Lung microvascular endothelial cell (primary cell): ENCODE measurements at regions not wholly inside any gene's neighbourhood (a gene's known extent, or its start where the extent isn't known, plus 50 kb on each side); places are given as distances from the start of the nearest gene placed in this dataset.
A peak's percentile ranks its signal among the peaks of the same experiment; 100 is the strongest.

ENCODE experiments used
- DNase-seq, 2 donors: peaks; one replicate each; pipeline versions ENCODE4 v3.0.0 to v3.0.0-alpha.2; 2010; ENCODE audit warnings: low read depth in 2 of 2

DNA sequence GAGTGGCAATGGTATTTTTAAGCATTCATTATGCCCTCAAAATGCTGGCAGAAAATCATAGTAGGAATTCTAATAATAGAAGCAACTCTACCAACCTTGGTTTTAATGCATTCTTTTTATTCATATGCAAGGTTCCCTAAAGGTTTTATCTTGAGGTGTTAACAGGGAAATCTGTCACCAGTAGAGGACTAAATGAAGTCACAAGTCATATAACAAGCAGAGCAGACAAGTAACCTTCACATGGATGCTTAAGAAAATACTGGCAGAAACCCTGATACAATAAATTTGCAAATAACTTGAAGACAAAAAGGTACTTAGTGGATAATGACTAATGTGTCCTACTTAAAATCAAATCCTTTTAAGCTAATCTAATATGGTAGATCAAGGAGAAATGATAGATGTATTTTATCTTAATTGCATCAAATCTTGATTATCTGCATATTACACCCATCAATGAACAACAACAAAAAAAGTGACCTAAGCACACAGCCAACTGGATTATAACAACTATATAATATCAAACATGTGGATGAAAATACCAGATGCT, 73.3 kb downstream of the RFC3 start:
- no peak for DNase-seq

DNA sequence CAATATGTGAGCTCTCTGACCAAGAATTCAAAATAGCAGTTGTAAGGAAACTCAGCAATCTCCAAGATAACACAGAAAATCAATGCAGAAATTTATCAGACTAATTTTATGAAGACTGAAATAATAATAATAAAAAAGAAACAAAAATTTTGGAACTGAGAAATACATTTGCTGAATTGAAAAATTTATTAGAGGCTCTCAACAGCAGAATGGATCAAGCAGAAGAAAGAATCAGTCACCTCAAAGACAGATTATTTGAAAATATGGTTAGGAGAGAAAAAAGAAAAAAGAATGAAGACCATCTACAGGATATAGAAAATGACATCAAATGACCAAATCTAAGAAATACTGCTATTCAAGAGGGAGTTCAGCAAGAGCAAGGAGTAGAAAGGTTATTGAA, 75.6 kb downstream of the RFC3 start:
- no peak for DNase-seq

DNA sequence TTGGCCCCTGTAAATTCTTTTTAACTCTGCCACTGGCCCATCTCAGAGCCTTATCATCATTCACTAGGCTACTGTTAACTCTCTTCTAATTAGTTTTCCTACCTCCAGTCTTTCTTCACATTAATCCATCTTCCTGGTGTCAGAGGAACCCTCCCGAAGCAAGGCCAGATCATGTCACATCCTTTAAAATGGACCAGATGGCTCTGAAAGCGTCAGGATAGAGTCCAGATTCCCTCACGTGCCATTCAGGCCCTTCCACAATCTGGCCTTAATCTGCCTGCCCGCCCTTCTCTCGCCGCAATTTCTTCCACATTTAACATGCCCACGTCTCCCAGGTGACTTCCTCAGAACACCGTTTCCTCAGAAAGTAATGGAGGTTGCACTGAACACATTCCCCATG, 86.5 kb downstream of the RFC3 start:
- no peak for DNase-seq

DNA sequence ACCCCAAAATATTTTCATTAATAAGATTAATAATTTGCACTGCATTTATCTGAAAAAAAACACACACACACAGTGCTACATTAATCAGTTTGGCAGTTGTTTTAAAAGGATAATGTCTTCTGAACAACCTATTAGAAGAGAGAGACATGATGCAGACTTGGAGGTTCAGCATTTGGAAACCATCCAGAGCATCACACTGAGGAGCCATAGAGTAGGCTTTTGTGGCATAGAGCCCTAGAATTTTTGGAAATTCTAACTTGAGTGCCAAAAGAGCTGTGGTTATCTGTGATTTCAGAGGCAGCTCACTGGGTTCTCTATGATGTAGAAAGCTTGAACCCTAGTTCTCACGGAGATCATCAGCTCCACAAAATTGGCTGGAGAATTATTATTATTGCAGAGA, 90.2 kb downstream of the RFC3 start:
- DNase-seq, result no peak

DNA sequence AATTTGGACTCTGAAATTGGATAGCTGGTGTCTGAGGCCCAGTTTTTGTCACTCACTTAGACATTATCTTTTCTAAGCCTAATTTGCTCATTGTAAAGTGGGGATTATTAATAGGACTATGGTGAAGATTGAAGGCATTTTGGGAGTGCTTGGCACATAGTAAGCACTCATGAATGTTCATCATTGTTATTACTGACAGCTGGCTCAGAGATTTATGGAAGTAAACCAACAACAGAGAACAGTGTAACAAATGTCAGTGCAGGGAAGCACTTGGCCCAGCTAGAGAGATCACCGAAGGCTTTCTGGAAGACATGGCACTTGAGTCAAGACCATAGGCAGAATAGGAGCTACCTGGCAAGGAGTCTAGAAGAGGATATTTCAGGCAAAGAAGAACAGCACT, 92.3 kb downstream of the RFC3 start:
- no peak for DNase-seq

DNA sequence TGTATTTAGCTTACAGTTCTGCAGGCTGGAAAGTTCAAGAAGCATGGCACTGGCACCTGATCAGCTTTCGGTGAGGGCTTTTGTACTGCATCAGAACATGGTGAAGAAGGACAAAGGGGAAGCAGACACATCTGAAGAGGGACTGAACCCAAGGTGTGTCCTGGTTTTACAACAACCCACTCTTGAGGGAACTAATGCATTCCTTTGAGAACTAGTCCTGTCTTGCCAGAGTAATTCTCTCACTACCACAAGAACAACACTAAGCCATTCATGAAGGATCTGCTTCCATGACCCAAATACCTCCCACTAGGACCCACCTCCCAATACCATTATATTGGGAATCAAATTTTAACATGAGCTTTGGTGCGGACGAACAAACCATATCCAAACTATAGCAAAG, 93.6 kb downstream of the RFC3 start:
- no peak for DNase-seq

DNA sequence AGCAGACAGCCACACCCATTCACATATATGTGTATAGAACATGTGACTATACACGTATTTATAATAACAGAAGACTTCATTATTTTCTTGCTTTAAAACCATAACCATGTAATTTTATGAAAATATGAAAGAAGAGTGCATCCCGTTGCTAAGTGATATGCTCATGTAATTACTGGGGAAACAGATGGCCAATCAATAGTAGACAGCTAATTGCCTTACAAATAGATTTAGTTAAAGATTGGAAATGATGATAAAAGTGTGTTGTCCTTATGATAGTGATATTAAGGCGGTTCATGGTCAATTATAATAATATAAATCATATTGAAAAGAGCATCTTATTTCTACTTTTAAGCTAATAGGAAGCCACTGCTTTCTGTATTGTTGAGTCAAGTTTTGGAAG, 95.9 kb downstream of the RFC3 start:
- no peak for DNase-seq

DNA sequence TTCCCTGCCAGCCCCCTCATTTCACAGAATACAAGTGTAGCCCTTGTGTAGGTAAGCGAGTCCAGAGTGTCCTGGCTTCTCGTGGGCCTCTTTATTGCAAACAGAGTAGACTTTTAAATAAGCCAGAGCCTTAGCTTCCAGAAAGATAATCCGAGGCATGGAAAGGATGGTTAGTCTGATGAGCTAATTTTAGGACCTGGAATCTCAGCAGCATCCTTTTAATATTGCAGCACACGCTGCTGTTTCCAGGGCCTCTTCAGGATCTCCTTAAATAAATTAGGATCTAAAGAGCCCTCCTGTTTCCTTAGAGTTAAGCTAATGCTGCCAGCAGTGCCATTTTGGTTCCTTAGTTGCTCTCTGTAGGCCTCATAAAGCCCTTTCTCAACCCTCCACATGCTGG, 99.2 kb downstream of the RFC3 start:
- no peak for DNase-seq

DNA sequence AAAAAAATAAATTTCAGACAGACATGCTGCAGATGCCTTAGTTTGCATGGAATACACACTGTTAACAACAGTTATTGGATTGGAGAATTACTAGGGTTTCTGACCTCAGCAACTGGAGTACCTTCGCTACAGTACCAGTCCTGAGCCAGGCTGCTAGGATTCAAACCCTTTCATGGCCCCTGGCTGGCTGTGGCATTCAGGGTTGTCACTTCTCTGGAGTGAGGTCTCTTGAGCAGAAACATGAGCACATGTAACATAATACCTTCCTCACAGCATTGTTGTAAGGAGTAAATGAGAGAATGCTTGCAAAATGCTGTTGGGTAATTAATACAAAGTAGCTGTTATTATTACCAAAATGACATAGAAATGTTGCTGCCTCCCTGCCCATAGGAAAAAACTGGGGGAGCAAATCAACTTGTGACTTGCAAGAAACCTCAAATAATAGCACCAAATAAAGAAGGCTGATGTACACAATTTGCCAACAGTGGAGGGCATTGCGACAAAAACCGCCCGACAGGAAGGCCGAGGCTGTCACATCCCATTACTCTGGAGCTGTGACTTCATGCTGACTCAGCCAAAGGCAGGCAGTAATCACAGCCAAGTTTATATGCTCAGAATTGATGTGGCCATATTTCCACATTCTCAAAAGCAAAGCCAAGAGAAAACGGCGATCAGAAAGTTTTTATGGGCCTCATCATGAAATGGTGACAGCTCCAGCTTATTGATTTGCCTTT, 100.4 kb downstream of the RFC3 start:
- peak; percentile 41 to 70 for DNase-seq

DNA sequence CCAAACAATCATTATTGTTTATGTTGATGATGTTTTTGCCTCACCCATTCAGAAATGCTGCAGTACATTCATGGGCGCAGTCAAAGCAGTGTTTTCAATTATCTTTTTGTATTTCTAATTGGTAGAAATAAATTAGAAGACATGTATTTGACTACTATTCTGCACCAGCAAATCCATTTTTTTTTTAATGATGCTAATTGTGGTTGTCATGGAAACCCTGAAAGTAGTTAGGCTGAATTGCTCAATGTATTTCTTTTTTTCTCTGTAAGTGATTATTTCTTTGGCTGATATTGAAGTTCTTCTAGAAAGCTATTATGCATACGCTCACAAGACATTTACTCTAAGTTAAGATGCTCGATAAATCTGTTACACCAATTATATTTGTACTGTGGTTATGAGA, 101.2 kb downstream of the RFC3 start:
- DNase-seq, result no peak

DNA sequence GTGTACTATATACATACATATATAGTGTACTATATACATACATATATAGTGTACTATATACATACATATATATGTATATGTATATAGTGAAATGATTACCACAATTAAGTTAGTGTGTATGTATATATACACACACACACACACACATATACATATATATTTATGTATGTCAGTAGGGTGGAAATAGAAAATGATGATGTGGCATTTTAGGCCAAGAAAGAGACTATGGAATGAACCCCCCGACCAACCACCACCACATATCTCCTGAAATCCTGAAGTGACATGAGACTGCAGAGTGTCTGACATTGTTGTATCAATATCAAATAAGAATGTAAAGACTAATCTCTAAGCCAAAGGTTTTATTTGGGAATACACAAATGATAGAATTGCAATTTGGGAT, 107.6 kb downstream of the RFC3 start:
- no peak for DNase-seq

DNA sequence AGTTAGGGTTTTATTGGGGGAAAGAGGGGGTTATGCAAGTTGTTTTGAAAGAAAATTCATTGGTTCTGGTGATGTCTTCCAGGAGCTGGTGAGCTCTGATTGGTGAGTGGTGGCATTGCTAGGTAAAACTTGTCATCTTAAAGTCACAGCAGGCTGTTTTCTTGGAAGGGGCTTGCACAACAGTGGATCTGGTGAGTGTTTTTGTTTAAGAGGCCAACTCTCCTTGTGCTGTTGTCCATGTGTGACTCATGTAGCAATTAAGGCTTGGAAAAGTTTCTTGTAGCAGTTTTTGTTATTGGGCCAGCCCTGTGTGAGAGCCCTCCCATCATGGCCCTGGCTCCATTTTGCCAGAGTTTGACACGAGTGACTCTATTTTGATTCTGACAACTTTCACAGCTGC, 109.4 kb downstream of the RFC3 start:
- peak in 1 of 2 donors; percentile 6 for DNase-seq

DNA sequence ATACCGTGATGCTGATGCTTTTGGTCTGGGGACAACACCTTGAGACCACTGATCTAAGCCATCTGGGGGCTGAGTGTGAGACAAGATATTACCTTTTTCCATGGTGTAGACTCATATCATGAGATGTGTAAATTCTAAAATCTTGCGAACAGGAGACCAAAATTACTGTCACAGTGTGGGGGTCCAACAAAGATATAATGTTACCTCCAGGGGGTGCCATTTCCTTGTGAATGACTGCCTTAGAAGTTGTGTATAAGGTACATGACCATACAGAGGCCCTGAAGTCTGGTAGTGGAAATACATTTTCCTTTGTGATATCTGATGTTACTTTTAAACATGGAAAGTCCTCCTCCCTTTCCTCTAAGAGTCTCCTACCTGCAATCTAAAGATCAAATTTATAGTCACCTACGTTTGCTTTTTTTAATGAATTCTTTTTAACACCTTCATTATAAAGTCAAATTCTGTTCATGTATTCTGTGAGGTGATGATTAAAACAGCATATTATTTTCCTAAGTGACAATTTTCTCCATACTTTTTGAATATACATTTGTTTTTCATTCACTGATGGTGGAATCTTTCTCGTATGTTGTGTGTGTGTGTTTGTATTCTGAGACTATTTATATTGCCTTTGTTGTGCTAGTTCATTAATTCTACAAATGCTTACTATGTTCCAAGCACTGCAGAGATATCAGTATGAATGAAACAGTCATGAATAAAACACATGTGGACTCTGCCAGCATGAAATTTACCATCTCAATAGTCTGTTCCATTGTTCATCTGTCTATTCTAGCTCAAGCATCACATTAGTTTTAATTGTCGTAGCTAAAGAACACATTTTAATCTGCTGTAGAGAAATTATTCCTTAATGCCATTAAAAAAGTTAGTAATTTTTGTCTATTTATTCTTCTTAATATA, 113.7 kb downstream of the RFC3 start:
- peak; percentile 57 to 61 for DNase-seq

DNA sequence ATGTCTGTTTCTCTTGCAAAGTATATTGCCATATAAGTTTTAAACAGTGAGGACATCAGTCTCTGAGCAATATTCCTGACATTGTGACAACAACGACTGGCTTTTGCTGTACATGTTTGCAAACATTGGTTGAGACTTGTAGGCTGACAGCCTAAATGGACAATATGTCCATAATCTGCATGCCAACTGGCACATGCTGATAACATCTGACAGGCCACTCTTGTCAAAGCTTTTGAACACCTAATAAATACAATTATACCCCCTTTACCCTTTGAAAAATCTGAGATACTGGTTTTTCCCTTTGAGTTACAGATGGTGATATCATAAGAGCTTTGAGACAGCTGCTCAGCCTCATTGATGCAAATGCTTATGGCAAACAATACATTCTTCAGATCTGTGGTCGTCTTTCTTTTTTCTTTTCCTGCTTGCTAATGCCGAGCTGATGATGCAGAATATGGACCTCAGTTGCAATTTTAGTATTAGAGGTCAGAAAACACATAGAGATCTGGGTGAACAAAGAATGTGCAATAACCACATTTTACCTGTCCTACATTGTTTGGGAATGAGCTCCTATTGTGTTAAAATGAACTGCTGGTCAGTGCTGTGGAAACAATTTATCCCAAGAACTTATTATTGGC, 114.9 kb downstream of the RFC3 start:
- no peak for DNase-seq

DNA sequence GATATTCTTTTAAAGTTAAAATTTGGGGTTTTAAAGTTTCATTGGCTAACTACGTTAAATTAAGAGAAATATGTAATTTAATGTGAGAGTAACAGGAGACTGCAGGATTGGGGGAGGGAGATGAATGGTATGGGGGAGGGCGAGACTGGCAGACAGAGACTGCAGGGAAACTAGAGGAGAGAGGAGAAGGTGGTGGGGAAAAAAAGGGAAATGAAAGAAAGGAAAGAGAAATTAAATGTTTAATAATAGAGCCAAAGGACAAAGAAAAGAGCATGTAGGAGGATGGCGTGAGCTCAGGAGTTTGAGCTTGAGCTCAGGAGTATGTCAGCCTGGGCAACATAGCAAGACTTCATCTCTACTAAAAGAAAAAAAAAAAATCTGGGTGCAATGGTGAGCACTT, 115.9 kb downstream of the RFC3 start:
- DNase-seq, result no peak

DNA sequence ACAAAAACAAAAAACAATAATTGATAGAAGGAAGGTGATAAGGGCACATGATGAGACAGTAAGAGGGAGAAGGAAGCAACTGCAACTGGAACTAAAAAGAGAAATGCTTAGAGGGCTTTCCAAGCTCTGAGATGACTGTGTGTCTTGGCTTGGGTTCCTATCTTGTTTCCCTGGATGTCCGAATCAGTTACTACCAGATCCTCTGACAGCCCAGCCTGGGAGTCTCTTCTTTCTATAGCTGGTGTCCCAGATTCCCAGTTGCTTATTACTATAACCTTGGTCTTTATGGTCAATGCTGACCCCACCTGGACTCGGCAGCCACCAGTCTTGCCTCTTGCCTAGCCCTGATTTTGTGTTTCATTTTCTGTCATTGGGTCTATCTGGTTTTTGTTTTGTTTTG, 116.4 kb downstream of the RFC3 start:
- no peak for DNase-seq

DNA sequence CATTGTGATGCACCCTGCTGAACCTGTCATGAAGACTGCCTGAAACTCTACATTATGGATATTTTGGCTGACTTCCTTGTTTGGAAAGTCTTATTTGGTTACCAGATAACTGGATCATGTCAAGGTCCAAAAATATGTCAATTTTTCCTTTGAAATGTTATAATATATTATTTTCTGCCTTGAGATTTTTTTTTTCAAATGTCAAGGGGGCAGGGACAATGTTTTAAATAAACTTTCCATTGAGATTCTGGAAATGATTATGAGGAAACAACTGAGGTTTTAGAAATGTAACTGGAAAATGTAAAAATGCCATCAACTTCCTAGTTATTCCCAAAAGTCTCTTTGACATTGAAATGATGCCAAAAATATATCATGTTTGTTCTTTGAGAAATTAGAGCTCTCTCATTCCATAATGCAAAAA, 117.0 kb downstream of the RFC3 start:
- no peak for DNase-seq

DNA sequence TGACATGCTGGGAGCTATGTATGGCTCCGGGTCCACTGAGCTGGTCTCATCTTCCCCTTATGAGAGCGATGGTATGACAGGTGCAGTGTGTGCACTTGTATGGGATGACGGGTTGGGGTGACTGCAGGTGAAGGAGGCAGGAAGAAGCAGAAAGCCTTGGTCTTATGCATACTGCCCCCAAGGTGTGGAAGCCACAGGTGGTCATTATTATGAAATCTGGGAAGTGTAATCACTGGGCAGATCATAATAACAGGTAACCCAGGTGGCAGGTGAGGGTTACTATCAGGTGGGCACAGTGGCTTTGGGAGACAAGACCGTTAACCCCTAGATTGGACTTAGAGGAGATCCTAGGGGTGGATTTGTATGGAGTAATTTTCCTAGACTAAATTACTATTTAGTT, 118.0 kb downstream of the RFC3 start:
- DNase-seq, result no peak

DNA sequence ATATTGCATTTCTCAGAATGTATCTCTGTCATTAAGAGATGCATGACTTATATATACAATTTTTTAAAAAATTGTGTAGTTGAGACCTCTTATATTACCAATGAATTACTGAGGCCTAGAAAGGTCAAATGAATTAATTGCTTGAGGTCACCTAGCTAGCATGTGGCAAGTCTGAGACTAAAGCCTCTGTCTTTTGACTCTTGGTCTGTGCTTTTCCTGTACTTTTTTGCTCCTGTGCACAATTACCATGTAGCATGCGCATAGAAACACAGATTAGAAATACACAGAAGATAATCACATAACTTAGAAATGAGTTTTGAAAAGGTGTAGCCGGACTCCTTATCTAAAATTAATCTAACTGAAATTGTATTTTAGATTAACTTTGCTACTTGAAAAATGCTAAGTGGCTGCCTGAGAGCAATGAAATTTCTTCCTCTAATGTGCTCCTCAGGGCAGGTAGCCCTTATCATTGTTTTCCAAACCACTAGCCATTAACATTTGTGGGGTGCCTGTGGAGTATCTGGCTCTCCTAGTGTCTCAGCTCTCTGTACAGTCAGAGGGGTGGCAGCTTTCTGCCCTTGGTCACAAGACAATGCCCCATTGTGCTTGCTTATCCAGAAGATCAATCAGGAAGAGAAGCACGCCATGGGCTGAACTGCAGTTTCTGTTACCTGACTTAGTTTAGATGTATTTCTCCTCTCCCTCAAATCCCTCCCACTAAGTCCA, 119.6 kb downstream of the RFC3 start:
- peak in 1 of 2 donors; percentile 45 for DNase-seq

DNA sequence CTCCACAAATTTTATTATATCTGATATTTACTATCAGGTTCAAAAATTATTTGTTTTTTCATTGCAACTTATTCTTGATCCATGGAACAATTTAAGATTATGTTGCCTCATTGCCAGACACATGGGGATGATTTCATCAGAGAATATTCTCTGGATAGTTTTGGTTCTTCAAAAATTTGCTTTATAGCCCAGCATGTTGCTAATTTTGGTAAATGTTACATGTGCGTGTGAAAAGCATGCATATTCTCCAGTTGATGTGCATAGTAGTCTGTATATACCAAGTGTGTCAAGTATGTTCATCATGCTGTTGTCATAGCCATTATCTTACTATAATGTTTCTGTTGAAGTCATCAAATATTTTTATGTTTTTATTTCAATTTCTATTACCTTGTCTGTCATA, 122.3 kb downstream of the RFC3 start:
- DNase-seq, result no peak

DNA sequence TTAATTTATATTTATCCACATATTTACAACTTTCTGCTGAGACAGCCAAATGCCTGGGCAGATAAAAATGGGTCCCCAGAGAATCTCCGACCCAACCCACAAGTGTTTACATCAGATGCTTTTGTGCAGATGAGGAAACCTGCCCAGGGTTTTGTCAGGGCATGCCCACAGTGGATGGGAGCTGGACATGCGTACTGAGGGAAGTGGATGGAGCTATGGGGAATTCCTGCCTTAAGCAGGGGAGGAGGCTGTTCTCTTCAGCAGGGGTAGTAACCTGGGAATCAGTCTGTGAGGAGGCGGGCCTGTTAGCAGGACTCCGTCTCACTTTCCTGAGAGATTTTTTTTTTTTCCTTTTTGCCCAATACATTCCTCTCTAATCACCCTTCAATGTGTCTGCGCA, 122.9 kb downstream of the RFC3 start:
- peak; percentile 2 to 4 for DNase-seq

DNA sequence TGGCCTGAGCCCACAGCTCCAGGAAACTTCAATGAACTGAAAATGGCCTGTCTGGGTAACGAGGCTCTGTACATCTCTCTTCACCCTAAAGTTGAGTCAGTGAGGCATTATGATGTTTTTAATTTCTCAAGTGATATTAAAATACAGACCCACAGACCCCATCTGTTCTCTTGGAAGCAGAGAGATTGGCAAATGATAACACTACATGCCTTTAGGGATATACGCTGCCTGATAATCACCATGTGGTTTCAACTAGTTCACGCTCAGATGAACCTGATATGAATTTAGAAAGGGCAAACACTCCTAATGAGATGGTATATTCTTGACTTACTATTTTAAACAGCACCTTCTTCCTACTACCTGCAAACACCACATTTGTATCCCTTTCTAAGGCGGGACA, 127.5 kb downstream of the RFC3 start:
- no peak for DNase-seq
